Rectal smooth muscle tissue (tissue), 1 donor: ENCODE measurements at regions not wholly inside any gene's neighbourhood (a gene's known extent, or its start where the extent isn't known, plus 50 kb on each side); places are given as distances from the start of the nearest gene placed in this dataset.

Experiments used
- H3K27ac ChIP-seq: one replicate; pipeline ENCODE4 v1.7.0; 2013; ENCODE audit warnings: low read depth, low read length, inconsistent platforms
- H3K27me3 ChIP-seq: one replicate; pipeline ENCODE4 v1.7.0; 2013; ENCODE audit warnings: low read length; ENCODE audit not compliant: control insufficient read depth, insufficient read depth
- H3K36me3 ChIP-seq: one replicate; pipeline ENCODE4 v1.7.0; 2013; ENCODE audit warnings: low read length; ENCODE audit not compliant: control insufficient read depth, insufficient read depth
- H3K4me1 ChIP-seq: one replicate; pipeline ENCODE4 v1.7.0; 2013; ENCODE audit warnings: low read length; ENCODE audit not compliant: control insufficient read depth, insufficient read depth
- H3K4me3 ChIP-seq: one replicate; pipeline ENCODE4 v1.7.0; 2013; ENCODE audit warnings: low read length
- H3K9ac ChIP-seq: one replicate; pipeline ENCODE4 v1.7.0; 2013; ENCODE audit warnings: low read length

DNA sequence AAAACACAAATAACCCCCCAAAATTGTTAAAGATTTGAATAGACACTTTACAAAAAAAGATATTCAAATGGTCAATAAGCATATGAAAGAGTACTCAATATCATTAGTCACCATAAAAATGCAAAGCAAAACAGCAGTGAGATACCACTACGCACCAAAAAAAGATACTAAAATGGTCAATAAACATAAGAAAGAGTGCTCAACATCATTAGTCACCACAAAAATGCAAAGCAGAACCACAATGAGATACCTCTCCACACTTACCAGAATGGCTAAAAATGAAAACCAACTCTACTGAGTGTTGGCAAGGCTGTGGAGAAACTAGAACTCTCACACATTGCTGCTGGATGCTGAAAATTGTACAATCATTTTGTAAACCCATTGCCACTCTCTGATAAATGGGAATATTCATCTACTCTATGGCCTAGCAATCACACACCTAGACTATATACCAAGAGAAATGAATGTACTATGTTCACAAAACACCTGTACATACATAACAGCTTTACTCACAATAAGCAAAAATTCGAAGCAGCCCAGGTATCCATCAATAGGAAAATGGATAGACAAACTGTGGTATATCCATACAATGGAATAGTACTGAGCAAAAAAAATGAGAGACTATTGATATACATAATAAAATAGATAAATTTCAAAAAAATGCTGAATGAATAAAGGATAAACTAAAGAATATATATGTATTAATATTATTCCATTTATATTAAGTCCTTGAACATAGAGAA, 205.0 kb upstream of the DAPK1 start:
- no peaks in the 10 kb centered on the region for H3K27me3 ChIP-seq
- H3K4me3 ChIP-seq: no peak overlapping the region
- no peaks in the 10 kb centered on the region for H3K4me1 ChIP-seq
- no peaks in the 10 kb centered on the region for H3K36me3 ChIP-seq
- no peak overlapping the region for H3K27ac ChIP-seq
- no peak overlapping the region for H3K9ac ChIP-seq

DNA sequence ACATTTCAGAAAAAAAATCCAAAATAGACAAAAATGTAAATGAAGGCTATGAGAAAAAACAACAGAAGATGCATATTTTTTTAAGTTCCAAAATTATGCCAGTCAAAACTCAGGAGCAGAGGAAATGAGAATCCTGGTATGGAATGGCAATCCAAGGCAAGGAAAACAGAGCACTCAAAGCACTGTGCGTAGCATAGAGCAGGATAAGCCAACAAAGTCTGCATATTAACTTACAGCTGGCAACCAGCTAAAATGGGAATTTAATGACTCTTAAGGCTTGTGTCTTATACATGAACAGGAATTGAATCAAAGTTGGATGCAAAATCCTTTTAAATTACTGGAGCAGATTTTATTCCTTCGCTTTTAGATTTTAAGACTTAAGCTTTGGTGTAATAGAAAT, 203.5 kb upstream of the DAPK1 start:
- no peaks in the 10 kb centered on the region for H3K4me1 ChIP-seq
- H3K4me3 ChIP-seq: no peak overlapping the region
- H3K36me3 ChIP-seq: no peaks in the 10 kb centered on the region
- no peaks in the 10 kb centered on the region for H3K27me3 ChIP-seq
- no peak overlapping the region for H3K27ac ChIP-seq
- H3K9ac ChIP-seq: no peak overlapping the region

DNA sequence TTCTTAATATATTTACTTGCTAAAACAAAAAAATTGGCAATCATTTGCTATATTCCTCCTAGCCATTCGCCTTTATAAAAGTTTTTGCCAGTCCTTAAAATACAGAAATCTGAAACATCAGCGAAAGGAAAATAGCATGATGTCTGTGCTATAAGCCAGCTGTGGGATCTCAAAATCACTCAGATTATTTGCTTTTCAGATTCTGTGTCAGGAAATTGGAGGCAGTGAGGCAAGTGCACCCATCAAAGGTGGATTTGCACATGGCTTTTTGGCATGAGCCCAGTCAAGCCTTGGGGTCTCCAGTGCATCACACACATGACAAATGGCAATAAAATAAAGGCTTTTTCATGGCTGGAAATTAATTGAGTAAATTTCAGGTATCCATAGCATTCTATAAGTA, 196.8 kb upstream of the DAPK1 start:
- no peaks in the 10 kb centered on the region for H3K36me3 ChIP-seq
- H3K27ac ChIP-seq: no peak overlapping the region
- H3K27me3 ChIP-seq: no peaks in the 10 kb centered on the region
- no peak overlapping the region for H3K4me3 ChIP-seq
- no peak overlapping the region for H3K9ac ChIP-seq
- H3K4me1 ChIP-seq: peaks cover 4% of the 10 kb centered on the region

DNA sequence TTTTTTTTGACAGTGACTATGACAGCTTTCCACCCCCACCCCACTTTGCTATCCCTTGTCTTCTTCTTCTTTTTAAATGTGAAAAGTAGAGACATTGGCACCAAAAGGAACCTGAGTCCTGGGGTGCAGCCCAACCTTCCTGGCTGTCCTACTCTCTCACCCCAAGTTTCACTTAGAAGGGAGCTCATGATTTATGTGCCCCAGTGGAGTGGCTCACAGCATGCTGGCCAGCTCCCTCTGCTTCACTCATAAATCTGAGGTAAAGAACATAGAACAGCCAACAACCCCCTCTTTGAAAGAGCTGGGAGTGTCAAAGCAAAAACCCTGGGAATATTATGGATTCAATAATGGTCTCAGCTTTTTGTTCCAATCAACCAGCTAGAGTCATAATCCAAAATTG, 196.3 kb upstream of the DAPK1 start:
- Histone ChIP-seq H3K4me1 (peaks cover 4% of the 10 kb centered on the region), H3K27me3 (no peaks in the 10 kb centered on the region), H3K27ac (no peak overlapping the region), H3K9ac (no peak overlapping the region), H3K4me3 (no peak overlapping the region), H3K36me3 (no peaks in the 10 kb centered on the region)

DNA sequence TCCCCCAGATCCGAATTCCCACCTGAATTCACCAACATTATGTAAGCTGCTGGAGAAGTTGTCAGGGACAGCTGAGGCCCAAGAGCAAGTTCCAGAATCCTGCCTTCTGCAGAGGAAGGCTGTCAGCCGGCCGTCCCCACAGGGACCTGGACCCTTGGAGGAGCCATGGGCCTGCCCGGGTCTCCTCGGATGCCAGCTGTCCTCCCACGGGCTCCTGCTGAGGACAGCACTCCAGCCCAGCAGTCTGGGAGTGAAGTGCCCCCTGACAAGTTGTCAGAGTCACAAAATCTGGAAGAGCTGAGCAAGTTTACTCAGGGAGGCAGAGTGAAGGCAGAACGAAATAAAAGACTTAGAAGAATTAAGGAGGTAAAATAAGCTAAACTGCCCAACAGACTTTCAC, 192.5 kb upstream of the DAPK1 start:
- H3K27ac ChIP-seq: no peak overlapping the region

DNA sequence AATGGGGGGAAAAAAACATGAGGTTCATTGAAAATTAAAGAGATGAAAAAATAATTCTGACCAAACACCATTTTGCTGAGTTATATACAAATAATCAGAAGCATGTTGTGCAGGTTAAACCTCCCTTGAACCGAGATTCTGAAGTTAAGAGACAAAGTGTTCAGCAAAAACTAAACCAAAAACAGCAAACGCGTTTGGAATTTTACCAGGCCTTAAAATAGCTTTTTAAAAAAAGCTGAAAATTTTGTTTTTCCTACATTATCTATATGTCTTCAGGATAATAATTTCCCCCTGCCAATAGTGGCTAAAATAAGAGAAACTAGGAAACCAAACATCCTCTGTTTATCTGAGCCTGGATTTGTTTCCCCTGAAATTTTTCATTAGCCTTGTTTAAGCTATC, 191.7 kb upstream of the DAPK1 start:
- Histone ChIP-seq H3K4me1 (peaks cover 4% of the 10 kb centered on the region), H3K9ac (no peak overlapping the region), H3K36me3 (no peaks in the 10 kb centered on the region), H3K27ac (no peak overlapping the region), H3K4me3 (no peak overlapping the region), H3K27me3 (no peaks in the 10 kb centered on the region)

More for the DNA sequence above, 192.5 kb upstream of the DAPK1 start:
- H3K4me1 ChIP-seq: peaks cover 4% of the 10 kb centered on the region
- no peak overlapping the region for H3K9ac ChIP-seq
- no peaks in the 10 kb centered on the region for H3K27me3 ChIP-seq
- no peaks in the 10 kb centered on the region for H3K36me3 ChIP-seq
- no peak overlapping the region for H3K4me3 ChIP-seq

DNA sequence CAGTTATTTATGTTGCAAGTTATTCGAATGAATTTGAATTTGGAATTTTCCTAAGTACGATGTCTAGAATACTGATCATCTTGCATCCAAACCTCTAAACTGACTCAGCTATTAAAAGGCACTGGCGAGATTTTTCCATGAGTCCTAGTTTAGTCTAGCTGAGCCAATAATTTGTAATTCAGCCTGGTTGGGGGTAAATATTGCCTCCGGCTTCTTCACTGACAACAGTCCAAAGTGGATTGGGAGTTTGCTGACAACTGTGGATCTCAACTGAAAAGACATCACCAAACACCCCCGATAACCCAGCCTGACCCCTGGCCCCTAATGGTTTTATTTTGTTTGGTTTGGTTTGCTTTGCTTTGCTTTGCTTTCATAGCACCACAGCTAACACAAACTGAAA, 189.8 kb upstream of the DAPK1 start:
- H3K4me3 ChIP-seq: no peak overlapping the region
- H3K27ac ChIP-seq: no peak overlapping the region
- H3K27me3 ChIP-seq: no peaks in the 10 kb centered on the region
- H3K4me1 ChIP-seq: no peaks in the 10 kb centered on the region
- H3K9ac ChIP-seq: no peak overlapping the region
- no peaks in the 10 kb centered on the region for H3K36me3 ChIP-seq

DNA sequence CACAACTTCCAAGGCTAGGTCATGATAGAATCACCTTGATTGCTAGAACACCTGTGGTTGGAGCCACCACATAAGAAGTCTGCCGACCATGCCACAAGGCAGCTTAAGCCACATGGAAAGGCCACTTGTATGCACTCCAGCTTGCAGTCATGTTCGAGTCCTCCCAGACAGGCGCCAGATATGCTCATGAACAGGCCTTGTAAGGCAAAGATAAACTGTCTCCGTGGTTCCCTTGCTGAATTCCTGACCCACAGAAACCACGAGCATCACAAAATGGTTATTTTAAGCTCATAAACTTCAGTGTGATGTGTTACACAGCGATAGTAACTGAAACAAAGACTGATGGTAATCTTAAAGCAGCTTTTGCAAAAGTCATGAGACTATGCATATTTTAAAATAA, 188.4 kb upstream of the DAPK1 start:
- H3K27ac ChIP-seq: no peak overlapping the region
- H3K36me3 ChIP-seq: no peaks in the 10 kb centered on the region
- H3K27me3 ChIP-seq: no peaks in the 10 kb centered on the region
- no peak overlapping the region for H3K4me3 ChIP-seq
- no peak overlapping the region for H3K9ac ChIP-seq
- H3K4me1 ChIP-seq: no peaks in the 10 kb centered on the region

DNA sequence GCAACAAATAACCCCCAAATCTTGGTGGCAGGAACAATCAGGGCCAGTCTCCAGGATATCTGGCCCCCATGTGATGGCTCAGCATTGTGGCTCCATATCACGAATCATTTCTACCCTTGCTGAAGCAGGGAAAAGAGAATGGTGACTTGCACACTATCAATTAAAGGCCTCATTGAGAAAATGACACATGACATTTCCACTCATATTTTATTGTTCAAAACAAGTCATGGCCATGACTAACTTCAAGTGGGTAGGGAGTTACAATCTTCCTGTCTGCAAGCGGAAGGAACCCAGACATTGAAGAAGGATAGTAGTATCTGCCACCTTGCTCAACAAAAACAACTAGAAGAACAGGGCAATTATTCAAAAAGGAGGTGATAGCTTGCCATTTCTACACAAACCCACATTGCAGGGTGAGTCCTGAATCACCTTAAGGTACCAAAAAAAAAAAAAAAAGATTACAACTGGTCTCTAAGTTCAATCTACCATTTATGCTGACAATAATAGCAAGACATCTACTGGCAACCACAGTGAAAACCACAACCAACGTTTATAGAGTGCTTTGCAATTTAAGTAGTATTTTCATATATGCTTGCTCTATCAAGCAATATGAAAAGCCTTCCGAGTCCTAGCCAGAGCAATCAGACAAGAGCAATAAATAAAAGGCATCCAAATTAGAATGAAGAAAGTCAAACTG, 186.7 kb upstream of the DAPK1 start:
- Histone ChIP-seq H3K4me3 (no peak overlapping the region), H3K4me1 (no peaks in the 10 kb centered on the region), H3K36me3 (no peaks in the 10 kb centered on the region), H3K9ac (no peak overlapping the region), H3K27ac (no peak overlapping the region), H3K27me3 (no peaks in the 10 kb centered on the region)

DNA sequence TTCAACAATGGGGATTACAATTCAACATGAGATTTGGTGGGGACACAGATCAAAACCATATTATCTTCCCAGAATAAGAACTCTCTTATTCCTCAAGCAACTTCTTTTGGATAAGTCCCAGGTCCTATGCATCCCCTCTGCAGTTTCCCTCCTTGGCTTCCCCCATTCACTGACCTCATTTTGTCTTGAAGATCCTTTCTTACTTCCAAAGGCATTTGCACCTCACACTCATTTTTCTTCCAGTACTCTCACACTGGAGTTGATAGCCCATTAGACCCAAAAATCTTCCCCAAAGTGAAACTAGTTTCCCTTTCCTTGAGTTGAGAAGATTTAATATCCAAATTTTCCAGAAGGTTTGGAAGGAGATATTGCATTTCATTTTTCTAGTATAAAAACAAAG, 178.0 kb upstream of the DAPK1 start:
- Histone ChIP-seq H3K27me3 (no peaks in the 10 kb centered on the region), H3K4me1 (peaks cover 8% of the 10 kb centered on the region), H3K36me3 (no peaks in the 10 kb centered on the region), H3K9ac (no peak overlapping the region), H3K27ac (no peak overlapping the region), H3K4me3 (no peak overlapping the region)

DNA sequence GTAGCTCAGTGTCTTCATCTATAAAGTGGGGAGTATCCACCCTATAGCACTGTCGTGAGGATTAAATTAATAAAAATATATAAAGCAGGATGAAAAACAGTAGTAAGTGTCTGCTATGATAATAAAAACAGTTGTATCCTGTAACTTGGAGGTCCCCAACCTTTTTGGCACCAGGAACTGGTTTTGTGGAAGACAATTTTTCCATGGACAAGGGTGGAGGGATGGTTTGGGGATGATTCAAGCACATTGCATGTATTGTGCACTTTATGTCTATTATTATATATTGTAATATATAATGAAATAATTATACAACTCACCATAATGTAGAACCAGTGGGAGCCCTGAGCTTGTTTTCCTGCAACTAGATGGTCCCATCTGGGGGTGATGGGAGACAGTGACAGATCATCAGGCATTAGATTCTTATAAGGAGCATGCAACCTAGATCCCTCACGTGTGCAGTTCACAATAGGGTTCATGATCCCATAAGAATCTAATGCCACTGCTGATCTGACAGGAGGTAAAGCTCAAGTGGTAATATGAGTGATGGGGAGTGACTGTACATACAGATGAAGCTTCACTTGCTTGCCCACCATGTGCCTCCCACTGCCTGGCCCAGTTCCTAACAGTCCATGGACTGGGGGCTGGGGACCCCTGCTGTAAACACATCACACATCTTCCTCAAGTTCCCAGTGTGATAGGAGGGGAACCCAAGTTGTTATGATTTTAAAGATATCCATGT, 177.4 kb upstream of the DAPK1 start:
- no peaks in the 10 kb centered on the region for H3K36me3 ChIP-seq
- no peak overlapping the region for H3K4me3 ChIP-seq
- H3K9ac ChIP-seq: no peak overlapping the region
- no peak overlapping the region for H3K27ac ChIP-seq
- H3K27me3 ChIP-seq: no peaks in the 10 kb centered on the region
- peaks cover 8% of the 10 kb centered on the region for H3K4me1 ChIP-seq

DNA sequence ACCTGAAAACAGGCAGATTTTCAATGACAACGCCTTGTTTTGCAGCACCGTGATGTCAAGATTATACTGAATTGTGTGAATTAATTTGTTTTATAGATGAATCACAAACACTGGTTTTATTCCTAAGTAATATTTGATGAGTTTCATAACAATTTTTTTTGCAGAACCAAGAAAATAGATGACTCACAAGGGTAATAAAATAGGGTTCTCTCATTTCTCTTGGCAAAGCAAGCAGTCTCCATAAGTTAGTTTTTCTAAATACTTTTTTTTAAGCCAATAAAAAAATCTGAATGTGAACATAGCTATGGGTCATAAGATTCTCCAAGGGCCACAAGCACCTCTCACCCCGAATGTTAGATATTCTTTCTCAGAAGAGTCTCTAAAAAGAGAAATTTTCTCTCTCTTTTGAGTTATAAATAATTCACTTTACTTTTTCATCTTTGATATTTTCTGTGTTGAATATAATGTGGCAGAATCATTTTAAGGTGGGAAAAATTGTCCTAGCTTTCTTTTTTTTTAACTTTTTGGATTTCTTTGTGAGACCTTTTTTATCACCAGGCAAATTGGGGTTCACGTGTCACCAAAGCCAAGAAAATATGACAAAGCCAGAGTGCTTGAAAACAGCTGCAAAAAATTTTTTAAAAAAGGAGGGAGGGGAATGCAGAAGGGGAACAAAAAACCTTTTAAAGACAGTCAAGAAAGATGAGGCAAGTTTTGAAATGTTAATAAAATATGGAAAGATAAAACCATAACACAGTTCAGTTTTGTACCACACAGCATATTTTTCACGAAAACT, 174.6 kb upstream of the DAPK1 start:
- Histone ChIP-seq H3K4me1 (peaks cover 8% of the 10 kb centered on the region), H3K4me3 (no peak overlapping the region), H3K9ac (no peak overlapping the region), H3K36me3 (no peaks in the 10 kb centered on the region), H3K27me3 (no peaks in the 10 kb centered on the region), H3K27ac (no peak overlapping the region)
